ENCODE measurements at regions not wholly inside any gene's neighbourhood (a gene's known extent, or its start where the extent isn't known, plus 50 kb on each side); places are given as distances from the start of the nearest gene placed in this dataset.
A peak's percentile ranks its signal among the peaks of the same experiment; 100 is the strongest.

DNA sequence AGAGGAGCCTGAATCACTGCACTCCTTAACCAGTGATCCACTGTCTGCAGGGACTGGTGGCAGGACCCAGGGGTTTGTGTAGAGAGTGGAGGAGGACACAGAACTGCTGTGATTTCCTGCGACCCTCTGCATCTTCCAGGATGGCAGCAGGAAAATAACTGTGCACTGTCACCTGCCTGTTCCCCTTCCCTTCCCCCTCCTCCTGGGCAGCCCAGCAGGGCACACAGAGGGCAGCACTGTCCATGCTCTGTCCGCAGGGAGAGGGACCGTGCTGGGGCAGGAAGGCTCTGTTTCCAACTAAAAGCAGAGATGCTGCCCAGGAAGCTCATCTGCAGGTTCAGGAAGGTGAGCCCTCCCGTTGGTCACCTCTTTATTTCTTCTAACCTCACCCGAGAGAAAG is 168.7 kb downstream of the ZBTB18 start:
- TF ChIP-seq, protein P1, sequence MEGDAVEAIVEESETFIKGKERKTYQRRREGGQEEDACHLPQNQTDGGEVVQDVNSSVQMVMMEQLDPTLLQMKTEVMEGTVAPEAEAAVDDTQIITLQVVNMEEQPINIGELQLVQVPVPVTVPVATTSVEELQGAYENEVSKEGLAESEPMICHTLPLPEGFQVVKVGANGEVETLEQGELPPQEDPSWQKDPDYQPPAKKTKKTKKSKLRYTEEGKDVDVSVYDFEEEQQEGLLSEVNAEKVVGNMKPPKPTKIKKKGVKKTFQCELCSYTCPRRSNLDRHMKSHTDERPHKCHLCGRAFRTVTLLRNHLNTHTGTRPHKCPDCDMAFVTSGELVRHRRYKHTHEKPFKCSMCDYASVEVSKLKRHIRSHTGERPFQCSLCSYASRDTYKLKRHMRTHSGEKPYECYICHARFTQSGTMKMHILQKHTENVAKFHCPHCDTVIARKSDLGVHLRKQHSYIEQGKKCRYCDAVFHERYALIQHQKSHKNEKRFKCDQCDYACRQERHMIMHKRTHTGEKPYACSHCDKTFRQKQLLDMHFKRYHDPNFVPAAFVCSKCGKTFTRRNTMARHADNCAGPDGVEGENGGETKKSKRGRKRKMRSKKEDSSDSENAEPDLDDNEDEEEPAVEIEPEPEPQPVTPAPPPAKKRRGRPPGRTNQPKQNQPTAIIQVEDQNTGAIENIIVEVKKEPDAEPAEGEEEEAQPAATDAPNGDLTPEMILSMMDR (IDR thresholded peaks at IDR 0.05), result no peak
- no peaks in the 10 kb centered on the region for H3K27me3 ChIP-seq
- no peak overlapping the region for H3K4me3 ChIP-seq (ENCODE audit: low read depth in 1 of 2, low read length in 1 of 2)
- no peak overlapping the region for H3K27ac ChIP-seq
- H3K9me3 ChIP-seq, result no peaks in the 10 kb centered on the region
- no peaks in the 10 kb centered on the region for H3K36me3 ChIP-seq
- peaks cover 19 to 27% of the 10 kb centered on the region in 2 experiments for H3K4me1 ChIP-seq (ENCODE audit: control insufficient read depth in 1 of 2, insufficient read depth in 1 of 2, low read depth in 1 of 2, low read length in 1 of 2)

- H3K9me3 ChIP-seq, result no peaks in the 10 kb centered on the region
- H3K27ac ChIP-seq, result no peak overlapping the region
- TF ChIP-seq, protein P1 (IDR thresholded peaks at IDR 0.05), result no peak
- no peaks in the 10 kb centered on the region for H3K36me3 ChIP-seq
- peaks cover 25 to 30% of the 10 kb centered on the region in 2 experiments for H3K4me1 ChIP-seq (ENCODE audit: control insufficient read depth in 1 of 2, insufficient read depth in 1 of 2, low read depth in 1 of 2, low read length in 1 of 2)
- no peaks in the 10 kb centered on the region for H3K27me3 ChIP-seq
- H3K4me3 ChIP-seq (ENCODE audit: low read depth in 1 of 2, low read length in 1 of 2), result no peak overlapping the region
These were observed 169.3 kb downstream of the ZBTB18 start for GRCh38 chr1:244220410-244220809.

DNA sequence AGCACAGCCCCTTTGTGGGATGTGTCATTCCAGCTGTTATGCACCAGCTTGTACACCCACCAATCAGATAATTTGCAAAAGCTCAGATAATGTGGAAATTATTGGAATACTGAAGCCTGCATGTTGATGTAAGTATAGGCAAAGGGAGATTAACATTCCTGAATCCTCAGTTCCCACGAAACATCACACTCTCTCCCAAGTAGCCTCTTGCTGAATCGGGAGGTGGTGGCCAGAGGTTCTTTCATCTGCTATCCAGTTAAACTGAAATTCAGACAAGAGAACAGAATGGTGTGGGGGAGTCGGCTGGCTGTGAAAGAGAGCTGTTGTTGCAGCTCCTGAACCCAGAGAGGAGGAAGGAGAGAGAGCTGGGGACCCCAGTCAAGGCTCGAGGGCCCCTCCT is 170.9 kb downstream of the ZBTB18 start:
- Histone ChIP-seq H3K36me3 (no peaks in the 10 kb centered on the region), H3K27ac (no peak overlapping the region), H3K4me1 (ENCODE audit: control insufficient read depth in 1 of 2, insufficient read depth in 1 of 2, low read depth in 1 of 2, low read length in 1 of 2) (peaks cover 40 to 46% of the 10 kb centered on the region in 2 experiments), H3K4me3 (ENCODE audit: low read depth in 1 of 2, low read length in 1 of 2) (no peak overlapping the region), H3K9me3 (no peaks in the 10 kb centered on the region), H3K27me3 (no peaks in the 10 kb centered on the region)
- TF ChIP-seq, protein P1 (IDR thresholded peaks at IDR 0.05), result no peak

DNA sequence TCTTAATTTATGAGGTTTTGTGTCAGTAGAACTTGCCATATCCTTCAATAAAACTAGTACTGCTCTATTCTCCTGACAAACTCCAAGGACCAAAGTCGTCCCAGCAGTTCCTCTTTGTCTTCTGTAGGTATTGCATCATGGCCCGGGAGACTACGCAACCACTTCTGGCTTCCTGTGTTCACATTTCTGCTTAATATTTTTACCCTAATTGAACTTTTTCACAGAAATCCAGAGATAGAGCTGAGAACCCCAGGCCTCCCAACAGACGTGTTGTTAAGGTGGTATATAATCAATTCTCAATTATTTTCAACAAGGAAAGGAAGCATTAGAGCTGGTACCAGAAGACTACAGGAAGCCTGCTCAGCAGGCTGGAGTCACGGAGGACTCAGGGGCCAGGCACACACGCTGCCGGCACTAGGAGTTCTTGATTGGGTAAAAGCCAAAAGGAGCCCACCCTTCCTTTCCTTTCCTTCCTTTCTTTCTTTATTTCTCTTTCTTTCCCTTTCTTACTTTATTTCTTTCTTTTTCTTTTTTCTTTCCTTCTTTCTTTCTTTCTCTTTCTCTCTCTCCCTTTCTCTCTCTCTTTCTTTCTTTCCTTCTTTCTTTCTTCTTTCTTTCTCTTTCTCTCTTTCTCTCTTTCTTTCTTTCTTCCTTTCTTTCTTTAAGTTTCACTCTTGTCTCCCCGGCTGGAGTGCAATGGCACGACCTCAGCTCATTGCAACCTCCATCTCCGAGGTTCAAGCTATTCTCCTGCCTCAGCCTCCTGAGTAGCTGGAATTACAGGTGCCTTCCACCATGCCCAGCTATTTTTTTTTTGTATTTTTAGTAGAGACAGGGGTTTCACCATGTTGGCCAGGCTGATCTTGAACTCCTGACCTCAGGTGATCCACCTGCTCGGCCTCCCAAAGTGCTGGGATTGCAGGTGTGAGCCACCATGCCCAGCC is 173.7 kb downstream of the ZBTB18 start:
- H3K27ac ChIP-seq, result peak overlapping the region; percentile 93
- TF ChIP-seq, protein P1 (IDR thresholded peaks at IDR 0.05), result peak; percentile 9
- H3K27me3 ChIP-seq, result no peaks in the 10 kb centered on the region
- peaks cover 40 to 44% of the 10 kb centered on the region in 2 experiments for H3K4me1 ChIP-seq (ENCODE audit: control insufficient read depth in 1 of 2, insufficient read depth in 1 of 2, low read depth in 1 of 2, low read length in 1 of 2)
- no peaks in the 10 kb centered on the region for H3K36me3 ChIP-seq
- no peaks in the 10 kb centered on the region for H3K9me3 ChIP-seq
- peak overlapping the region; percentile 92 to 99 for H3K4me3 ChIP-seq (ENCODE audit: low read depth in 1 of 2, low read length in 1 of 2)

GRCh38 chr1:244226435-244226834 is 175.4 kb downstream of the ZBTB18 start:
- no peaks in the 10 kb centered on the region for H3K9me3 ChIP-seq

More at GRCh38 chr1:244226435-244226834, 175.4 kb downstream of the ZBTB18 start:
- Histone ChIP-seq H3K36me3 (no peaks in the 10 kb centered on the region), H3K27me3 (no peaks in the 10 kb centered on the region), H3K4me1 (ENCODE audit: control insufficient read depth in 1 of 2, insufficient read depth in 1 of 2, low read depth in 1 of 2, low read length in 1 of 2) (peaks cover 50 to 51% of the 10 kb centered on the region in 2 experiments), H3K27ac (peak overlapping the region; percentile 93), H3K4me3 (ENCODE audit: low read depth in 1 of 2, low read length in 1 of 2) (peak overlapping the region; percentile 92 to 99)
- TF ChIP-seq, protein P1 (IDR thresholded peaks at IDR 0.05), result no peak
